ENCODE measurements at regions not wholly inside any gene's neighbourhood (a gene's known extent, or its start where the extent isn't known, plus 50 kb on each side); places are given as distances from the start of the nearest gene placed in this dataset.
"Not testable (repeated sequence)": the region's sequence is repeated elsewhere in the genome, so short reads cannot be mapped to it uniquely, and the experiment has no call there.

DNA sequence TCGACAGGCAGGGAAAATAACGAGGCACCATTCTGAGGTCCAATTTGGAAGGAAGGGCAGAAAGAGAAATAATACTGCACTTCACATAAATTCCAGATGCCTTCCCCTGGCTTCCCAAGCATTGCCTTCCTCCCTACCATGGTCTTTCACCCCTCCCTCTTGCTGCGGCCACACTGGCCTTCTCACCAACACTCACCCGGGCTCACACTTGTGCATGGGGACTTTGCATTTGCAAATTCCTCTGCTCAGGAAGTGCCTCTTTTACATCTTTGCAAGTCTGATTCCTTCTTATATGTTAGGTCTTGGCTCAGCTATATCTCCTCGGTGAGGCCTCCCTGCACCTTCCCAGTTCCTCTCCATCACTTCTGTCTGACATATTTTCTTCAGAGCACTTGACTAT is 199.4 kb downstream of the CHIC2 start:
- no peak for DNase-seq

DNA sequence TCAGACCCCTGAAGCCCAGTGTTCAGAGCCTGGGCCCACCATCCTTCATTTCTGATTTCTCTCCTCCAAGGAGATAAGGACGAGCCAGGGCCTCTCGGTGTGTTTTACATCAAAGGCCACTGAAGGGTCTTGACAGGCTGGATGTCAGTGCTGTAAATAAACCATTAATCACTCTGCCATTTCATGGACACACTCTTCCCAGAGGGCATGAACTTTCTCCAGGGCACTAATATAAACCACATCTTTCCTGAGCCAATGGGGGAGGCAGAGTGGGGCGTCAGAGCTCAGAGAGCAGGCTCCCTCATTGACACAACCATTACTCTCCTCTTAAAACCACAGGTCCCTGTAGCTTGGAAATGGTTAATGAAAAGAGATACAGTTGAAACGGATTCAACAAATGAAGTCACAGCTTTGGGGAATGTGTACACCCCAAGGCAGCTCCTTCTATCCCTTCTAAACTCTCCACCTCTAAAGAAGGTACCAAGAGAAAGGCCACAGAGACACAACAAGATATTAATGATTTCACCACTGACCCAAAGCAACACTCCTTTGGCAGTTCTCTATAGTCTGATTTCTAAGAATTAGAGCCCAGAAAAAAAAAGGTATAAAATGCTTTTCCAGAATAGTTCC is 200.6 kb downstream of the CHIC2 start:
- peak in 1 of 3 experiments; percentile 54 for DNase-seq

DNA sequence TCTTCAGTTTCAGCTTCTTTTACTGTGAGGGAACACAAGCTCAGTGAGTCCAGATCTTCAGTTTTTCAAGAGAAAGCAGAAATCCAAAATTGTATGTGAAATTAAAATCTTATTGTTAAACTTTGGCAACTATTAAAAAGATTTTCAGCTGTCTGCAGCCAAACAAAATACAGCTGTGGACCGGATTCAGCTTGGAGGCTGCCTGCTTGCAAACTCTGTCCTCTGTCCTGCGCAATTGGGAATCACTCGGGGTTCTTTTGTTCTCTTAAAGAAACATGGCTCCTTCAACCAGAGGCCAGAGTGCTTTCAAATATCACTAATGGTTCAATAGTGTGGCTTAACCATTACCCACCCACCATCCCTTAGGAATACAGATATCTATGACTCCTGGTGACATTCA is 201.2 kb downstream of the CHIC2 start:
- DNase-seq, result no peak

DNA sequence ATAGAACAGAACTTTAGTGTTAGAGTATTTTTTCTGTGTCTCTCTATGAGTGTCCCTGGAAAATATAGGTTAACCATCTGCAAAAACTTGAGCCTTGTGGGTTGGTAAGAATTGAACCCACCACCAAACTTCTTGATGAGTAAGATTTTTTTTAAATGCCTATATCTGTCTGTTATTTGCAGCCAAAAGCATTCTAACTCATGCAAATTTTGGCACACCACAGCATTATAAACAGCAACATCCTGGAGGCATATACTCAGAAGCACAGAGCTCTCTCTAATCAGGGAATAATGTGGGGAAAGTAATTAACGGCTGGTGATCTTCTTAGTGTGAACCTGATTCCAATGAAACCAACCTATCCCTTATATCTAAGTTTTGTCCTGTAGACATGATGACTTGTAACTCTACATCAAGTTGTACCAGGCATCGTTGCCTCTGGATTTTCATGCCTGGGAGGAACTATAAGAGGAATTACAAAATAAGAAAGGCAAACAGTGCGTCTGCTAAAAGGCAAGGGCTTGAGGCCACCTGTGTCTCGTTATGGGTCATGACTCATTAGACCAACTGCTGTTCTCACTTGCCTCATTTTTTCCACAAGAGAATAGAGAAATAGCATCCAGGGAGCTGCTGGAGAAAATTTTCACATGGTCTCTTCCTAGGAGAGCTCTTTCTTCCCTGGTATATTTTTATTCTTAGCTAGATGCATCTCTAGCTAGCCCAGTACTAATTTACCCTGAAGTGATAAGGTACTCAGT is 202.4 kb downstream of the CHIC2 start:
- peak; percentile 17 to 72 (median 31) for DNase-seq

DNA sequence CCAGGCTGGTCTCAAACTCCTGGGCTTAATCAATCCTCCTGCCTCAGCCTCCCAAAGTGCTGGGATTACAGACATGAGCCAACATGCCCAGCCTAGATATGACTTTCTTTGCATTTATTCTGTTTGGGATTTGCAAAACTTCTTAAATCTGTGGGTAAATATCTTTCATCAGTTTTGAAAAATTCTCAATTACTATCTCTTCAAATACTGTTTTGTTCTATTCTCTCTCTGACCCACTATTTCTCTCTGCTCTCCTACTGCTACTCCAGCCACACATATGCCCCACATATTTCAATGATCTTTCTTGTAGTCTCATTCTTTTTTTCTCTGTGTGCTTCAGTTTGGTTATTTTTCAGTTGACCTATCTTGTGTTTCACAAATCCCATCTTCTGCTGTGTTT is 205.1 kb downstream of the CHIC2 start:
- DNase-seq, result no peak

DNA sequence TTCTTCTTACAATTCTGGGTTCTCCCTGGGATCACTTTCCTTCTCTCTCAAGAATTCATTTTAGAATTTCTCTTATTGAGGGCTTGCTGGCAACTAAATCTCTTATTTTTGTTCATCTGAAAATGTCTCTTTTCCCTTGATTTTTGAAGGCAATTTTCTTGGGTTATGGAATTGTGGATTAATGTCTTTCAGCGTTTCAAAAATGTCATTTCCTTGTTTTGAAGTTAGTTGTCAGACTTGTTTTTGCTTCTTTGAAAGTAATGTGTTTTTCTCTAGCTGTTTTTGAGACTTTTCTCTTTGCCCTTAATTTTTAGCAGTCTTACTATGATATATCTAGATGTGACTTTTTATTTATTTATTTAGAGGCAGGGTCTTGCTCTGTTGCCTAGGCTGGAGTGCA is 205.7 kb downstream of the CHIC2 start:
- no peak for DNase-seq

DNA sequence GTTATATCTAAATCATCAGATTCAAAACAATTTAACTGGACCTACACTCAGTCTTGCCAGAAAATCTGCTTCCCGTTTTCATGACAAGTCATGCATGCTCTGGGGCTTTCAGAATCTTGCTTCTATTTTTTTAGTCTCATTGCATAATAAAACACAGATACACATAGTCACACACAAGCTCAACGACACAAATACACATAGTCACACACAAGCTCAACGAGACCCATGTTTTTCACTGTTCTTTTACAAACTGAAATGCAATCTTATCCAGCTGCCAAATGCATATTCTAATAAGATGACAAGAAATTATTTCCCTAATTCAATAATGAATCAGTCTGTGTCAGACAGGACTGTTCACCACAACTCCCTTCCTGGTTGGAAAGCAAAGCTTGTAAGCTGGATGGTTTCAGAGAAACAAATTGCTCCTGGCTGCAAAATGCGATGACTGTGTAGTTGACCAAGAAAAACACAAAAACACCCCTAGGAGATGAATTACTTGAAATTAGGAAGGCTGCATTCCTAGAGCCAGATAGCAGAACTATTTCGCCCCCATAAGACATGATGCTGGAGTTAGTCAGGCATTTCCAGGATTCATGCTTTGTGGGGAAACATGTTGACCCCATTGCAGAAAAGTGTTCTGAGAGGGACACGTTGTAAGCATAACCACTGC is 208.7 kb downstream of the CHIC2 start:
- no peak for DNase-seq

DNA sequence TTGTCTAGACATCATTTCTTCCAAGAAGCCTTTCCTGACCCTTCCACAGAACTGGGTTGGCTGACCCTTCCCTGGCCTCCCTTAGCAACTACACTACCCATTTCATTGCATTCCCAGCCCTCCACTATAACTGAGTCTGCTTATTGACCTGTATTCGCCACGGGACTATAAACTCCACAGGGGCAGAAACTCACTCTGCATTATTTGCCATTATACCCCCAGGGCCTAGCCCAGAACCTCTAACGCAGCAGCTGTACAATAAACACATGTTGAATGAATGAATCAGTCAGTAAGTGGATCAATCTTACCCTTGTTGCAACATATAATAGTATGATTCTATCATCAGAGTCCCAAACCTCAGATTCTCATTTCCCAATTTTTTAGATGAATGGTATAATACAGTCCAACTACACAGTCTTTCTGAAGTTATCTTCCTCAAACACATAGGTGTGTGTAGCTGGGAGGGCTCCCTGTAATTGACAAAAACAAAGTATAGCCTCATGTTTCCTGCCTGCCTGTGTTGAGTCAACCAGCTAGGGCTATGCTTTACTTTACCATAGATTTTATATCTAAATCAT is 209.3 kb downstream of the CHIC2 start:
- no peak for DNase-seq

DNA sequence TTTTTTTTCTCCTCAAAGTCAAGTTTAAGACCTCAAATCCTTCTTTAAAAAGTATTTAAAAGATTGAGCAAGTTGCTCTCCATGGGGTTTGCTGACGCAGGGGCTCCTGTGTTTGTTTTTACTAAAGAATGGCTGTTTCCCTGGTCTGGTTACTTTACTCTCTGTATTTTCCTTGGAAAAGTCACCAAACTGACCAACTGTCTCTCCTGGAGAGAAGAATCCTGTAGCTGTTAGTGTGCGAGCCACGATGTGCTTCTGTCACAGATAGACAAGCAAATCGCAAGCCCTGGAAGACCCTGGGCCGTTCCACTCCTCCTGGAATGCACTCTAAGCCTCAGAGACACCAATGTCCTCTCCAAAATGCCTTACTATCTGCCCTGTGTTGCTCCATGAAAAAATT is 212.1 kb downstream of the CHIC2 start:
- DNase-seq, result no peak

DNA sequence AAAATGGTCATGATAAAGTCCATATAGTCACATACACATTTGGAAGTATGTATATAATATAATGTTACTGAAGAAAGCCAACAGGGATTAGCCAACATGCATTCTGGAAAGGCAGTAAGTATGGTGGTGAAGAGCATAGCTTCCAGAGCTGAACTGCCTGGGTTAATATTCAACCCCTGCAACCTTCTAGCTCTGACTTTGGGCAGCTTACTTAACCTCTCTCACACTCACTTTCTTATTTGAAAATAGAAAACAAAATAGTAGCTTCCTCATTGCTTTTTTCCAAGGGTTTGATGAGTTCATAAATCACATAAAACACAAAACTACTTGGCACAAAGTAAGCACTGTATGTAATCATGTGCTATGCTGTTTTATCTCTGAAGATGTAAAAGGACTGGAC is 216.4 kb downstream of the CHIC2 start:
- no peak for DNase-seq

DNA sequence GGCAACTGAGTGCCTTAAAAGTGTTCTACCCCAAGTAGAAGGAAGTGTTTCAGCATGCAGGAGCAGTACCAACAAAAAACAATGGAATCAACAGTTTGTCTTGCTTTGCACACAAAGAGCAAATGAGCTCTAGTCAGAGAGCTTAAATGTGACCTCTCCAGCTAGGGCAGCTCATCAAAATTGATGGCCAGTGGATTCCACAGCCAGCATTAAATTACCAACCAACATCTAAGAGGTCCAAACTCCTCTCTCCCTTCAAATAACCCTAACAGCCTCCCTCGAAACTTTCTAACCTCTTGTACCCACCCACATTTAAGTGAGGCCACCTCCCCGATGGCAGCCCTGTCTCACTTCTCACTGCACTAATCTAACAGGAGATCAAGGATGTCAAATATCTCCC is 219.9 kb downstream of the CHIC2 start:
- DNase-seq, result no peak

DNA sequence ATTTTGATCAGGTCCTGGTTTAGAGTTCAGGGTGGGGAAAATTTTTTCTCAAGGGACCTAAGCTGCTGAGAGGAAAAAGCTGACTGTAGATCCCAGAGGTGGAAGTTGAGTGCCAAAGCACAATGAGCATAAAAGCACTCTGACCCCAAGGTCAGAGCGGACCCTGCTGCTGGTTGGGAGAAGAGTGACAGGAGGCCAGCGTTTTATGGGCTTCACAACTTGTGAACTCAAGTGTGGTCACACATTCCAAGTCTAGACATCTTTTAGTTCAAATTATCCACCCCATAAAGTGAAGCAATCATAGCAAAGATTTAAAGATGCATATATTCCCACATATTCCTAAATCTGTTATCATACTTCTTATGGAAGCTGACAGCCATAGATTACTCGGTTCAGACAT is 220.3 kb downstream of the CHIC2 start:
- no peak for DNase-seq

DNA sequence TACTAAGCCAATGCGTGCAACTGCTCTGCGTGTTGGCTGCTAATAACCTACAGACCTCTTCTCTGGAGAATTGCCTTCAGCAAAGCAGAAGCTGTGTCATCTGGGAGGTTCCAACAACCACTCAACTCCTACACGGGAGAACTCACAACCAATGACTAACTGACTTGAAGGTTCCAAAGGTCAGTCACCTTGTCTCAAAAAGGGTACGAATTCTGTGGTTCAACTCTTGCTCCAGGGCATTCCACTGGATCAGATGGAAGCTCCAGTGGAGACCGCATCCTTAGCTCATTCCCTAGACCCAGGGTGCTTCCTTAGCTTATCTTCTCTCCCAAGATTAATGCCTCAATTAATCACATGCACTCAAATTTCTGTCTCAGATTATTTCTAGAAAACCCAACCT is 222.7 kb downstream of the CHIC2 start:
- no peak for DNase-seq

DNA sequence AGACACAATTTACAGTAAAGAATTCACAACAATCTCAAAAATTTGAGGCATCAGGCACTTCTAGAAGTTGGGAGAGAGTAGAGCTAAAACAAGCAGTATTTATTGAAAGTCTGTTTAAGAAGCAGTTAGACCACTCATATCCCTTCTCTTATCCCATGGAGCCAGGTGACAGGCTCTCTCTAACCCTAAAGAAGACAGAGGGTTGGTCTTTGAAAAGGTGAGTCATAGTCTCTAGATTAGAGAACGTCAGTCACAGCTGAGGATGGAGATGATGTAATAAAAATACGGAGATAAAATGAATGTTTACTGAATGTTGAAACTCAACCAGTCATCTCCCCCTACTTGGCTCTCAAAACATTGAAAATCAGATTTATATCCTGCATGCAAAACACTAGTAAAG is 223.8 kb downstream of the CHIC2 start:
- no peak for DNase-seq

DNA sequence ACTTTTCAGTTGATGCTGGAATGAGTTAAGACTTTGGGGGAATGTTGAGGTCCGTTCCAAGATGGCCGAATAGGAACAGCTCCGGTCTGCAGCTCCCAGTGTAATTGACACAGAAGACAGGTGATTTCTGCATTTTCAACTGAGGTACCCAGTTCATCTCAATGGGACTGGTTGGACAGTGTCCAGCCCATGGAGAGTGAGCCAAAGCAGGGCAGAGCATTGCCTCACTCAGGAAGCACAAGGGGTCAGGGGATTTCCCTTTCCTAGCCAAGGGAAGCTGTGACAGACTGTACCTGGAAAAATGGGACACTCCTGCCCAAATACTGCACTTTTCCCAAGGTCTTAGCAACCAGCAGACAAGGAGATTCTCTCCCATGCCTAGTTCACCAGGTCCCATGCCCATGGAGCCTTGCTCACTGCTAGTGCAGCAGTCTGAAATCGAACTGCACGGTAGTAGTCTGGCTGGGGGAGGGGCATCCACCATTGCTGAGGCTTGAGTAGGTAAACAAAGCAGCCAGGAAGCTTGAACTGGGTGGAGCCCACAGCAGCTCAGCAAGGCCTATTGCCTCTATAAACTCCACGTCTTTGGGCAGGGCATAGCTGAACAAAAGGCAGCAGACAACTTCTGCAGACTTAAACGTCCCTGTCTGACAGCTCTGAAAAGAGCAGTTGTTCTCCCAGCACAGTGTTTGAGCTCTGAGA is 231.0 kb downstream of the CHIC2 start:
- not testable (repeated sequence) for DNase-seq

DNA sequence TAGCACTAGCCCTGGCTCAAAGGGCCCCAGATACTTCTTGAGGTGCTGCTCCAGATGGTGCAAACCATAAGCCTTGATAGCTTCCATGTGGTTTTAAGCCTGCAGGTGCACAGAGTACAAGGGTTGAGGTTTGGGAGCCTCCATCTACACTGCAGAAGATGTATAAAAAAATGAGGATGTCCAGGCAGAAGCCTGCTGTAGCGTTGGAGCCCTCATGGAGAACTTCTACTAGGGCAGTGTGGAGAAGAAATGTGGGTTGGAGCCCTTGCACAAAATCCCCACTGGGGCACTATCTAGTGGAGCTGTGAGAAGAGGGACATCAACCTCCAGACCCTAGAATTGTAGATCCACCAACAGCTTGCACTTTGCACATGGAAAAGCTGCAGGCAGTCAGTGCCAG is 231.9 kb downstream of the CHIC2 start:
- no peak for DNase-seq

DNA sequence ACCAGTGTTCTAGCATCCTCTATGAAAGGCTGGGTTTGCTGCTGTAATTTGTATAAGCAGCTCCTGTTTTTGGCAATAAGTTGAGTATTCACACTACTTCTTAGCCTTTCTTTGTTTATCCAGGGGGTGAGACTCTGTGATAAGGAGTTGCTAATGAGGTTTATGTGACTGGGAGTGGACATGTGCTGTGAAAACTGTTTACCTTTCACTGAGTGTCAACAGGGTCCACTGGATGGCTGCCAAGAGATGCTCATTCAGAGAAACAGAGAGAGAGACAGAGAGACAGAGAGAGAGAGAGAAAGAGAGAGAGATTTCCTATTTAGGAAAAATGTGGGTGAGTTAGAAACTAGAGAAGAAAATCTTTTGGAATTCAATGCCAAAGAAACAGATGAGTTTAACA is 233.9 kb downstream of the CHIC2 start:
- DNase-seq, result no peak

DNA sequence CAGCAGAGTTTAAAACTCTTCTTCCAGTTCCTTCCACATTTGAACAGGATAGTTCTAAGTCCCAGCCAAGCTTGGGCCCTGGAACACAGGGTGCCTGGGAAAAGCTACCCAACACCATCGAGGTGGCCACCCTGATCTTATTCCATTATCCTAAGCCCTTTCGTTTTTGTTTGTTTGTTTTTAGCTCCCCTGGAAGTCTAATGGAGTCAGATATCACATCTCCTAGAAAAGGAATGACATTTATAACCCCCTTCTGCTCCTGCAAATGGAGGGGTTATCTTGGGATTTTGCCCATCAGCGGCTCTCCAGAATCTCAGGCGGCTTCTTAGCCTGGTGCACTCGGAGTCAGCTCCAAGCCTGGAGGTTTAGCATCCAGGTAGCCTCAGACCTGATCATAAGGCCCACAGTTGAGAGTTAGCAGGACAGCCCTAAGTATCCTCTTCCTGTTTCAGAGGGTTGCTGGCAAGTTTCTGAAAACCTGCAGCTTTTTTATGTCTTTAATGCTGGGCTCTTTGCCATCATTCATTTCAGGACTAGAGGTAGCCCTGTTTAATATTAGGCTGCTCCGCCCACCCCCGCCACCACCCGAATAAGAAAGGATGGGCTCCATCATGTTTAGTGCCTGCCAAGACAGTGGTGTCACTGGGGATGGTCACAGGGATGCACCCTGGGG is 230.0 kb upstream of the LNX1 start:
- no peak for DNase-seq

DNA sequence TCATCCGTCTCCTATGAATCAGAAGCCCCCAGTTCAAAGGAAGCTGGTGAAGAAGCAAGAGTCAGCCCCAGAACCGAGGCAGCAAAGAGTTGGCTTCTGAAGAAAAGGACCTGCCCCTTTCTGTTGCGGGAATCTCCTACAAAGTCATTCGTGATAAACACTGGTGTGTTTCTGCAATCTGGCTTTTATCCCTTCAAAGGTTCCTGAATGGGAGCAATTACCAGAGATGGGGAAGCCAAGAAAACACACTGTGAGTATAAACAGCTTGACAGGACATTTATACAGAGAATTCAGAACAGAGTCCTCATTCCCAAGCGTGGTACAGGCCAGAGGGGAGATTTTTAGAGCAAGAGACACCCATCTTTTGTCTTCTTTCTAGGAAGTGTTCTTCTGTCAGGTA is 226.8 kb upstream of the LNX1 start:
- DNase-seq, result no peak

DNA sequence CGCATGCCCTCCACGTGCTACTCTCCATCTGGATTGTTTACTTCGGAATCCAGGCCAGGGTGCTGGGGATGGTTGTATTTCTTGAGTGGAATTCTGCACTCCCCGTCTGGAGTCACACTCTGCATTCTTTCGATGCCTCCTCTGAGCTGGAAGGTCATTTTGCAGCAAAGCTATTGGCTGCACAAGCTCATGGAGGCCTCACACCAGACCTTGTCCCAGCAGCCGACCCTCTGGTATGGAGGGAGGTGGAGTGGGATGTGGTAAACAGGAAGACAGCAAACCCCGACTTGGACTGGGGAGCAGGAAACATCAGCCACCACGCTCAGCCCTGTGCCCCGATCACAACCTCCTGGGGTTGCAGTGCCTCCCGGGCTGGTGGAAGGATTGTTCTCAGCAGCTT is 225.3 kb upstream of the LNX1 start:
- no peak for DNase-seq

DNA sequence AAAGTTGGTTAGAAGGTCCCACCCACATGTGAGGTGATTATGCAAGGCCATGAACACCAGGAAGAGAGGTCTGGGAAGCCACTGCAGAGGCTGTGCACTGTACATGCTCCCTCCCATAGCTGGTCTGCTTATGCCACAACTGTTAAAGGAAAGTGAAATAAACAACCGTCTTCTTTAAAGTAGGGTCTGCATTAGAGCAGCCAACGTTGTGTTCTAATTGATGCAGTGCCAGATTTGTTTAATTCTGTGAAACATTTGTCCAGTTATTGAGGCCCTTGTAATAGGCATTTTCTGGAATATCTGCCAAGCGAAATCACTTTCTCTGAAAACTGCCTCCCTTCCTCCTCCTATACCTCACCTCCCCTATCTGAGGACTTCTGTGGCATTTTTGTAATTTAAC is 224.0 kb upstream of the LNX1 start:
- no peak for DNase-seq

DNA sequence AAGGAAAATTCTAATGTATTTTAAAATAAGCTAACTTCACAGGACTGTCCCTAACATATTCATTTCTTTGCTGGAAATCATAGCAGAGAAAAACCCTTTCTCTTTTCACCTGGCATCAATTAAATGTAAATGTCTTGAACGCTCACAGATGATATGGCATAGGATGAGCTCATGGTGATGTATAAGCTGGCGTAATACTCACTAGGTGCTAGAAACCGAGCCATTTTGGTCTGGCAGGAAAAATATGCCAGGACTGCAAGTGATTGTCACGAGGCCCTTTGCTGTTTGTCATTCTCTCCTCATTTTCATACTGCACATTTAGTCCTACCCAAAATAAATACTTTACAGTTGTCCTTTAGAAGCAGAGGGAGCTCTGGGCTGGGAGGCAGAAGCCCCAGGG is 222.7 kb upstream of the LNX1 start:
- DNase-seq, result no peak

DNA sequence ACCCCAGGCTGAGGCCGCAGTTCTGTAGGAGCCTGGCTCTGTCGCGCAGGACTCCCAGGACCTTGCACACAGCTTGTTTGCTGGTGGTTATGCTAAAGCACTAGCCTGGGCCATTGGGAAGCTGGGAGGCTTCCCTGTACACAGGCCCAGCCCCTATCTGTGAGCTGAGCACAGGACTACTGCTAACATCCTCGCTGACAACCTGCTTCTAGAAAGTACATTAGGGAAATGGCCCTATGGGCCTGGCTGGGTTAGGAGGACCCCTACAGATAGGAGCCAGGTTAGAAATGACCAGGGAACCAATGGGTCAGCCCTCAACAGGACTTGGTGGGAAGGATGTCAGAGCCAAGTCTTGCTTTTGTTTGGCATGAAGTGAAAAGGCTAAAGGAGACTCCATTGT is 219.4 kb upstream of the LNX1 start:
- no peak for DNase-seq
